HG03039 (cell line): ENCODE measurements at regions not wholly inside any gene's neighbourhood (a gene's known extent, or its start where the extent isn't known, plus 50 kb on each side); places are given as distances from the start of the nearest gene placed in this dataset.
"Not testable (repeated sequence)": the region's sequence is repeated elsewhere in the genome, so short reads cannot be mapped to it uniquely, and the experiment has no call there.

ENCODE experiments used
- ATAC-seq: cut with Tn5 transposase; IDR thresholded peaks from one replicate; pipeline ENCODE4 v1.9.1; 2021; ENCODE audit warnings: mild to moderate bottlenecking, moderate library complexity; ENCODE audit not compliant: unreplicated experiment

DNA sequence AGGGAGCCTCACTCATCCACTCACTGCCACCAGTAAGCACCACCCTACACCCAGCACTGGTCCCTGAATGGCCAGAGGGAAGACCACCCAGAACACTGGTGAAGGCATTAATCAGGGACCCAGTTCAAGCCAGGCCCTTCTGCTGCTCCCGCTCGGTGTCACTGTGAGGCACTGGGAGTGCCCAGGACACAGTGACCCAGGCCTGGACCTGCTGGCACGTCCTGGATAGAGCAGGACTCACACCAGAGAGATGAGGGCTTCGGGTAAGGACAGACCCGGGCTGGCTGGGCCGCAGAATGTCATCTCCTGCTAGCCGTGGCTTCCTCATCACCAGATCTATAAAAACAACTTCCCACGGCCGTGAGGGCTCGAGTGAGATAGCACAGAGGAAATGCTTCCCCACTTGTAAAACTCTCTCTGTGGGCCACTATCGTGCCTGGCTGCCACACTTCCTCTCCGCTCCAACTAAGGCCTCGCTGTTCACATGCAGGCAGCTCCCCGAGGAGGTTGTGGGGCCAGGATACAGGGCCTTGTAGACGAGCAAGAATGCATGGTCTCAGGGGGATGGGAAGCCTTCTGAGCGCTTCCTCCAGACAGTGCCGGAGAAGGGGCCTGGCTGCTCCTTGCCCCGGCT is 158.1 kb downstream of the NPIPB11 start:
- ATAC-seq: not testable (repeated sequence)

DNA sequence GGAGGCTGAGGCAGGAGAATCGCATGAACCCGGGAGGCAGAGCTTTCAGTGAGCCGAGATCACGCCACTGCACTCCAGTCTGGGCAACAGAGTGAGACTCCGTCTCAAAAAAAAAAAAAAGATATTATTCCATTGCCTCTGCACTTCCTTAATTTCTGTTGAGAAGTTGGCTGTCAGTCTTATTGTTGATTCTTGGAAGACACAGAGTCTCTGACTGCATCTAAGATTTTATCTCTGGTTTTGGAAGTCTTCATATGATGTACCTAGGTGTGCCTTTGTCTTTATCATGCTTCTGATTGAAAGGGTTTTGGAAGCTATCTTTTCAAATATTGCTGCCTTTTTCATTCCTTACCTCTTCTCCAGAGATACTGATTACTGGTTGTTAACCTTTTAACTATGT is 160.4 kb downstream of the NPIPB11 start:
- ATAC-seq: not testable (repeated sequence)

DNA sequence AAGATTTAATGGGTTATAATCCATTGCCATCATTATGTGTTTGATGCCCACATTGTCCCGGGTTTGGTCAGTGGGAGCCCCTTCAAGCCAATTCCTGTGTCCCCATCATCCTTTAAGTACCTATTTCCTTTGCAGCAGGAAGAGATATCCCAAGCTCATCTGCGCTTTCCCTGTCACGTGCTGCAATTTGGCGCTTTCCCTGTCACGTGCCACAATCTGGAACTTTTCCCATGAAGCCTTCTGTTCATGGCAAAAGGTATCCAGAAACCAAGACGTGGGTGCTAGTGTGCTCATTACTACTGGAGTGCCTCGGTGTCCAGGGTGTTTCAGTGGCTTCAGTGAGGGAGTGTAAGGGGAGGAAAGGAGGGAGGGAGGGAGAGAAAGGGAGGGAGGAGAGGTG is 168.5 kb downstream of the NPIPB11 start:
- no peak for ATAC-seq

DNA sequence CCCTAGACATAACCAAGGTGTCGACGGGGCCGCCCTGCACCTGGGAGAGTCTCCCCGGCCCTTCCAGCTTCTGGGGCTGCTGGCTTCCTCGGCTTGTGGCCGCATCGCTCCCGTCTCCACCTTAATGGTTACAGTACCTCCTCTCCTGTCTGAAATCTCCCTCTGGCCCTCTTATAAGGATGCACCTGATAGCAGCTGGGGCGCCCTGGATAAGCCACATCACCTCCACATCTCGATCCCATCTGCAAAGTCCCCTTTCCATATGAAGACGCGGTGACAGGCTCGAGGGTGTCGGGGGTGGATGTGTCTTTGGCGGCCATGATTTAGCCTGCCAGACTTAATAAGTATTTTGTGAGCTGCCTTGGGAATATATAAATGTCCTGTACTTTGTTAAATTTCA is 169.0 kb downstream of the NPIPB11 start:
- ATAC-seq: not testable (repeated sequence)

DNA sequence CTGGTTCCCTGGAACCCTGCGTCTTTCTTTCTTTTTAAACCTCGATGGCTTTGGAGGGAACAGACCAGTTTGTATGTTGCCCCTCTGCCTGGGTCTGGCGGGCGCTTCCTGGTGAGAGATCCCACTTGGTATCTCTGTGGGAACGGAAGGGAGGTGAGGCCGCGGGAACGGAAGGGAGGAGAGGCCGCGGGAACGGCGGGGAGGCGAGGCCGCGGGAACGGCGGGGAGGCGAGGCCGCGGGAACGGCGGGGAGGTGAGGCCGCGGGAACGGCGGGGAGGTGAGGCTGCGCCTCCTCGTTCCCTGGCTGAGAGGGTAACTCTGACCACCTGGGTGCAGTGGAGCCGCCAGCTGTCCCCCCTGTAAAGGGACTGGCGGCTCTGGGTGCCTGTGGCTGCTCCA is 169.5 kb downstream of the NPIPB11 start:
- not testable (repeated sequence) for ATAC-seq

DNA sequence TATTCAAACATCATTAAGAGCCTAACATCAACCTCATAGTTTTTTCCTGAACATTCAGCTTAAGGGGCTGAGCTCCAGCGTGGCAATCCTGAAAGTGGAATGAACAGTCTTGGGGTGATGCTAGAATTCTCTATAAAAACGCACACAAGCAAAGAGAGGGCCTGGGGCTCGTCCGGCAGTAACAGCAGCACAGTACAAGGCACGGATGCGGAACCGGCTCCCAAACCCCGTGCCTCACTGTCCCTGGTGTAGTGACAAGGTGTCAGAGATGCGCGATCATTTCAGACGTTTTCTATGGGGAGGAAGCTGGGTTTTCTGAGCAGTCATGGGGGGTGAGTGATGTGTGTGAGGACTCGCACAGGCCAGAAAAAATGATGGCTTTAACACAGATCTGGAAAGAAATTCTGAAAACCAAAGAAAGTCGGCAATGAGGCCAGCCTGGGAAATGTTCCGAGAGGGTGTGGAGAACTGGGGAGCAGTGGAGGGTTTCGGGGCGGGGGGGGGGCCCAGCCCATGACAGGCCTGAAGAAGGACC is 170.6 kb downstream of the NPIPB11 start:
- ATAC-seq: not testable (repeated sequence)

DNA sequence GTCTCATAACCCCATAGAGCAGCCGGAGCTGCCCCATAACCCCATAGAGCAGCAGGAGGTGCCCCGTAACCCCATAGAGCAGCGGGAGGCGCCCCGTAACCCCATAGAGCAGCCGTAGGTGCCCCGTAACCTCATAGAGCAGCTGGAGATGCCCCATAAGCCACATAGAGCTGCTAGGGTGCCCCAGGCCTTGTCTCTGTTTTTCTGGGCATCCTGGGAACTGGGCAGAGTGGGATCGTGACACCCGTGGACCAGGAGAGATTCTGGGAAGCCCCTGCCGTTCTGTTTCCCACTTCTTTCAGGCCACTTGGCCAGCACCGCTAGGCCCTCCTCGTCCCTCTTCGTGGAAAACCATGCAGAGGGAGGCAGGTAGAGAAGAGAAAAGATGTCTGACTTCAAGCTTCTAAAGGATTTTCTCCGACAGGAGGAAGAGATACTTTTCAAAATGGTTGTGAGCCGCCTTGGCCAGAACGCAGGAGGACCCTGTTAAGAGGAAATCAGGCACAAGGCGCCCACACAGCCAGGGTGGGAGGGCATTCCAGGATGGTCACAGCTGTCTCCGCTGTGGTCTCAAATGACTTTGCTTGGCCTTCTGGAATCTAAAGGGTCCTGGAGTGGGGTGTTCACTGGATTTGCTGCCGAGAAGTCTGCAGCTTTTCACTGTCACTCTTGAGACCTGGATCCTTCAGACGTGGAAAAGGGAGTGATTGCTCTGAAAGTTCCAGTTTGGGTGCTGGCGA is 171.8 kb downstream of the NPIPB11 start:
- ATAC-seq: not testable (repeated sequence)

DNA sequence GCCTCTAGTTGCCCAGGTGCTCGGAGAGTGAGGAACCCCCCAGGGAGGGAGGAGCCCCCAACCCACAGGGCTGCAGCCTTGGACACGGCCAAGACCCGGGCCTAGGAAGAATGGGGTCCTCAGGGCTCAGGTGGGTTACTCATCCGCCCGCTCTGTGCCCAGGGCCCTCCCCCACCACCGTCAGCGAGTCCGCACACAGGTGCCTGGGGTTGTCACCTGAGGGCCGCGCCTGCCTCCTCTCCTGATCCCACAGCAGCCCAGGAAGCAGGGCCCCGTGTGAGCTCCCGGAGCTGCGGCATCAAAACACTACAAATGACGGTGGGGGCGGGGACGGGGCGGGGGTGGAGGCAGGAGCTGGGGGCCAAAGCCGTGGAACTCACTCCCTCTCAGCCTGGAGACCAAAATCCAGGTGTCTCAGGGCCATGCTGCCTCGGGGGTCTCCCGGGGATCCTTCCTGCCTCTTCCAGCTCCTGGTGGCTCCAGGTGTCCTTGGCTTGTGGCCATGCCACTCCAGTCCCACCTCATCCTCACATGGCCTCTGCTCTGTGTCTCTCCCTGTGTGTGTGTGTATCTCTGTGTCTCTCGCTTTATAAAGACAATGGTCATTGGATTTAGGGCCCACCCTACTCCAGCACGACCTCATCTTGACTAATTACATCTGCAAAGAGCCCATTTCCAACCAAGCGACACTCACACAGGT is 172.7 kb downstream of the NPIPB11 start:
- not testable (repeated sequence) for ATAC-seq

DNA sequence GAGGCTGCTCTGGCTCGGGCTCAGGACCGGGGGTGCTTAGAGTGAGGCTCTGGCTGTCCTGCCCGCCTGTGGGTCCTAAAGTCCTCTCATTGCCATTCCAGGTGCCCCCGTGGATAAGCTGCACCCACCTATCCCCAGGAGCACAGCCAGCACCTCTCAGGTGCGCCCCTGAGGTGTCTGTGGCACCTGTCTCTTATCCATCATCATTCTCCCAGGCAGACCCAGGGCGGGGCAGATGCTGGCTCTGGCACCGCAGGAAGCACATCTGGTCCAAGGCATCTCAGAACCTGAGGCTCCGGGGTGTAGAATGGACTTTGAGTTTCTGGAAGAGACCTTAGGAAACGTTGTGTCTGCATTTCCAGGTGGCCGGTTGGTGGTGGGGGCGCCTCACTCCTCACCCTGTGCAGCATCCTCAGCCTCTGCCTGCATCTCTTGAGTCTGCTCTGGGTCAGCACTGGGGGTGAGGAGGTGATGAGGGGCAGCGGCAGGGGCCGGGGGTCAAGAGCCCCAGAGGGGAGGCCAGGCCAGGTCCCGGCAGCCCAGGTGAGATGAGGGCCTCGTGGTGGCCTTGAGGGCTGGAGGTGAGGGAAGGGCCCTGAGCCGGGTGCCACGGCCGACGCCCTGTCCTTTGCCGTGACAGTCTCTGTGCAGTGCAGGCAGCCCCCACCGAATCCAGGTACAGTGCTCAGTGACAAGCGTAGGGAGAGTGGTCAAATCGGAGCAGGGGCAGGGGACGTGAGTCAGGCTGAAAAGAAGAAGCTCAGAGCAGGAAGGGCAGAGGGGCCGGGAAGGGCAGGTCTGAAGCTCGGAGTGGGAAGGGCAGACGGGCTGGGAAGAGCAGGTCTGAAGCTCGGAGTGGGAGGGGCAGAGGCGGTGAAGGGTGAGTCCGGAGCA is 173.5 kb downstream of the NPIPB11 start:
- no peak for ATAC-seq

DNA sequence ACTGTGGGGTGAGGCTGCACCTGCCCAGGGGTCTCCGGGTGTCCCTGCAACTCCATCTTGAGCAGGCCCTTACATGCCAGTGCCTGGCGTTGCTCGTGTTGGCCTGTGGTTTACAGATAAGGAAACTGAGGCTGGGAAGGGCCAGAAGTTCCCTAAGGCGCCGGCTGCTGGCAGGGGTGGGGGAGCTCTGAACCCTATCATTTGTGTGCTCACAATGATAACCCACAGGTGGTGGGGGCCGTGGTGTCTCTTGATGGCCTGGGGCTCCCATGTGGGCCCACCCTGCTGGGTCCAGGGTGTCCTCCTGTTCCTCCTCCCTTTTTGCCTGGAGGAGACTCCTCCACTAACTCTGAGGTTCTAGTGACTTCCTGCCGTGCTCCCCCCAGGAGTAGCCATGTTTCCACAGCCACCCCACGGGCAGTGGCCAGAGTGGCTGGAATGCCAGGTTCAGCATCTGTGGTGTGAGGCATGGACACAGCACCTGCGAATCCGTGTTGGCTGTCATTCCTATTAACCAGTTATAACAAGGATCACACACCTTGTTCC is 174.3 kb downstream of the NPIPB11 start:
- ATAC-seq: not testable (repeated sequence)

DNA sequence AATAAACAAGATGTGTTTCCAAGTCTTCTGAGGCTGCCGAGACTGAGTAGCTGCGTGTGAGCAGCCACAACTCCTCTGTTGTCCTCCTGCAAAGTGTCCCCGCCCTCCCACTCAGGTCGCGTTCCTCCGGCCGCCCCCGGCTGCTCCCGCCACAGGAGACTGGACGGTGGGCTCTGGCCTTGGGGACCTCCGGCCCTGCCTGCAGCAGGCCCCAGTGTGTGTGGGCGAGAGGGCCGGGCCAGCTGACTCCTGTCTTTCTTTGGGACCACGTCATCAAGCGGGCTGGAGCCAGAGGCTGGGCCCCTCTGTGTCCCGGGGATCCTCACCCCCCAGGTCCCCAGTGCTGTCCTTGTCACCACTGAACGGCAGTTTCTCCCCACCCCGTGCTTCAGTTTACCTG is 175.3 kb downstream of the NPIPB11 start:
- no peak for ATAC-seq

DNA sequence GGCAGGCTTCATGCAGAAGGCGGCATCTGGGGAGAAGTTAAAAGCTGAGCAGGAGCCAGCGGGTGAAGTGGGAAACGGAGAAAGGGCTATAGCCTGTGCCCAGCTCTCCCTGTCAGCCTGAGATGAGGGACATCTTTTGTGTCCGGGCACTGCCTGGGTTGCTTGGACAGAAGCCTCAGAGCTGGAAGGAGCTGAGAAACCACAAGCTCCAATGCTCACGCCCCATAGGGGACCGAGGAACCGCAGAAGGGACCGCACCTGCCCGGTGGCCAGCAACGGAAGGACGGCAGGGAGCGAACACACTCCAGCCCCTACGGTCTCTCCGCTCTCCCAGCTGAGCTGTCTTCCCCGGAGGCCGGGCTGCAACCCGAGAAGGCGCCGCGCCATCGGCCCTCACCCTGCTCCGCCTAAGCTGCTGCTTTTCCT is 175.8 kb downstream of the NPIPB11 start:
- ATAC-seq: no peak

DNA sequence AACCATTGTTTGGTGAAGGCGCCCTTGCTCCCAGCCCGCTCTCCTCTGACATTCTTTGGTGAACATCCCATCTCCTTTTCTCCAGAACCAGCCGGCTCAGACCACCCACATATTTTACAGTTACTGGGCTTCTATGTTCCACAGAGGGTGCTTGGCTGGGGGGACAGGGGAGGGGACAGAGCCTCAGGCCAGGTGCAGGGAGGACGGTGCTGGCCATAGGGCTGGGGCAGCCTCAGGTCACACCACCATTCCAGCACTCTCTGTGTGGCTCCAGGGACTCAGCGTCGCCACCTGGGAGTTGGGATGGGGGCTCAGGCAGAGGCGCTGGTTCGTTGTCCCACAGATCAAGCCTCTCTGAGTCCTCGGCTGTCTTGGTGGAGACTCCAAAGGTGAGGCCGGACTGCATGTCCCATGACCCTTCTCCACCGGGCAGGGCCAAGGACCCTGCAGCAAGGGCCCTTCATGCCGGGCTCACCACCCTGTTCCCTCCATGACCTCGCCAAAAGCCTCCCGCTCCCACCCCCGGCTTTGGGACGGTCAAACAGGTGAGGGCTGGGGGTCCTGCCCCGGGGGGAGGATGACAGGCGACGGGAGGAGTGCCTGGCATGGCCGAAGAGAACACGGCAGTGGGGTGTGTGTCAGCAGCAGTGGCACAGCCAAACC is 176.4 kb downstream of the NPIPB11 start:
- not testable (repeated sequence) for ATAC-seq

DNA sequence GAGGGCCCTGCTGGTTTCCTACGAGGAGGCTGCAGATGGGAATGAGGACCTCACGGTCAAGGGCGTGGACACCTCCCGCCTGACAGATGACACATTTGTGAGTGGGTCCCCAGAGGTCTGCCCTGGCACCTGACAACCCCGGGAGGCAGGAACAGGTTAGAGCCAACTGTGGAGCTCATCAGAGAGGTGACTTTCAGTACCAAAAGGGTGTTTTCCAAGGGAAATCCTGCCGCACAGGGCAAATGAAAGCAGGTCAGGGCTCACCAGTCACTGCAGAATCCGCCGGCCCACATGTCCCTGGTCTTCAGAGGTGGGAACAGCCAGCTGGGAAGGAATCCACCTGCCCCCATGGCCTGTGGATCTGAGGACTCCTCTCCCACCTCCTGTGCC is 176.9 kb downstream of the NPIPB11 start:
- not testable (repeated sequence) for ATAC-seq

DNA sequence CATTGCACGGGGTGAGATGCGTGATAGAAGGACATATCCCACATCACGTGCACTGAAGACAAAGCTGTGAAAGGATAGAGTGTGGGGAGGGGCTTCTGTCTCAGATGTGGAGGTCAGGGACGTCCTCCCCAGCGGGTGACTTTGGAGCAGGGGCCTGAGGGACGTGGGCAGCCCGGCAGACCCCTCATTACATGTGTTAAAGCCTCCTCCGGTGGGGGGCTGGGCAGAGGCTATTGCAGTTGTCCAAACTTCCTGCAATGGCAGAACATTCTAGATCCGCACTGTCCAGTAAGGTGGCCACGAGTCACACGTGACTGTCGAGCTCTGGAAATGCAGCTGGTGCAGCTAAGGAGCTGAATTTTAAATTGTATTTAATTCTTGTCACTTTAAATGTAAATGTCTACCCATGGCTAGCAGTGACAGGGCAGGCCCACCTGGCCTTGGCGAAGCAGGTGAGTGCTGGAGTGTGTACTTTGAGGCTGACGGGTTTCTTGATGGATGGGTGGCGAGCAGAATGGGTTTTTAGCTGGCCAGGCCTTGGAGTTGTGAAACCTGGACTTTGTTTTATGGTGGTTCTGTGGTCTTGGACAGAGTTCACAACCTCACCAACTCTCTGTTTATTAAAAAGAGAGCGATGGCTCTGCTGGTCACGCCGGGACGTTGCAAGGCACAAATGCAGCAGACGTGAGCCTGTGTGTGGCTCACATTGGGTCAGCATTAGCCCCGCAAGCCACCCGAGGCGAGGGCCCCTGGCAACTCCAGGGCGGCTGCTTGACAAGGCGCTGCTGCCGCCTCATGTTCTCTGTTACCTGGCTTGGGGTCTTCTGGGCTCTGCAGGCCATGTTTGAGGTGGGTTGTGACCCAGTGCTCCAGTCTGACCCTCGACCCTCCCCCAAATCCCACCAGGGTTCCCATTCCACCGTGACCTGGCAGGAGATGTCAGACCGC is 177.6 kb downstream of the NPIPB11 start:
- not testable (repeated sequence) for ATAC-seq

DNA sequence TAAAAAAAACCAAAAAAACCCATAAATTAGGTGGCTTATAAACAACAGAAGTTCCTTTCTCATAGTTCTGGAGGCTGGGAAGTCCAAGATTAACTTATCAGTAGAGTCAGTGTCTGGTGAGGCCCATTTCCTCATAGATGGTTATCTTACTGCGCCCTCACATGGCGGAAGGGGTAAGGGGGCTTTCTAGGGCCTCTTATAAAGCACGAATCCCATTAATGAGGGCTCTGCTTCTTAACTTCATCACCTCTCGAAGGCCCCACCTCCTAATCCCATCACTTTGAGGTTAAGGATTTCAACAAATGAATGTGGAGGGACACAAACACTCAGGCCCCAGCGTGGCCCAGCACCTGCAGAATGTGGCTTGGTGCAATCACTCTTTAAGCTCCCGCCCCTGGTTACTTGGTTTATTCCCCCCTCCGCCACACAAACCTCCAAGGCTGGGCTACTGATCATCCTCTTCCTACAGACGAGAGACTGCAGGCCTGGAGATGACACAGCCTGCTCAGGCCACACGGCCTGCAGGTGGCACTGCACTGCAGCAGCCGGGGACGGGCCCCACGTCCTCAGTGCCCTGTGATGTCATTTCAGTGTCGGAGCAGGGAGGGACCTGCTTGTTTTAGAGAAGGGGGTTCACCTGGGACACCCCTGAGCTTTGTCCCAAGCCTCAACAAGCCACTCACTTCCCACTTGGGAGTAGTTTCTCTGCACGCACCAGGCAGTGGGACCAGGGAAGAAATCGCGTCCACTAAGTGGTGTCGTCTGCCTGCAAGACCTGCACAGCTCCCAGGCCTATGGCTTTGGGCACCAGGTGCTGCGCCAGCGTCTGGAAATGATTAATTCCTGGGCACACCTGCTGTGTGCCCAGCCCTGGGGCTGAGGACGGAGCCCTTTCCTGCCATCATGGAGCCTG is 178.5 kb downstream of the NPIPB11 start:
- not testable (repeated sequence) for ATAC-seq

DNA sequence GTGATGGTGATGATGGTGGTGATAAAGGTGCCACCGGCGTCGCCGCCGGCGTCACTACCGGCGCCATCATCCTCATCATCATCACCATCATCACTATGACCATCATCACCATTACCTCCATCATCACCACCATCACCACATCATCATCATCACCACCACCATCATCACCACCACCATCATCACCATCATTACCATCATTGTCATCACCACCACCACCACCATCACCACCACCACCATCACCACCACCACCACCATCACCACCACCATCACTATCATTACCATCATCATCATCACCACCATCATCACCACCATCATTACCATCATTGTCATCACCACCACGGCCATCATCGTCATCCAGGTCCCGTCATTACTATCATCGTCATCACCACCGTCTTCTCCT is 179.7 kb downstream of the NPIPB11 start:
- no peak for ATAC-seq

DNA sequence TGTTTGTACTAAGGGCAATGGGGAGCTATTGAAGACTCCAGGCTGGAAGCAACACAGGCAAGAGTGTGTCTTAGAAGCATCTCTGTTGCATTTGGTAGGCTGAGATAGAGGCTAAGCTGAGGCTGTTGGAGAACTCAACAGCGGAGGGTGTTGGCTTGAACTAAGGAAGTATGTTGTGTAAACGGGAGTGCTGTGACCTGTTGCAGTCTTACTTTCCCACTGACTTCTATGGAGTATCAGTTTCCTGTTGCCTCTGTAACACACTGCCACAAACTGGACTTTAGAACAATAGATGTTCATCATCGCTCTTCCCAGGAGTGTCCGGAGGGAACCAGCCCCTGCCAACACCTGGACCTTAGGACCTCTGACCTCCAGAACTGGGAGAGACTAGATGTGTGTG is 181.8 kb downstream of the NPIPB11 start:
- not testable (repeated sequence) for ATAC-seq
